Esophagus muscularis mucosa (tissue), 4 donors: ENCODE measurements at regions not wholly inside any gene's neighbourhood (a gene's known extent, or its start where the extent isn't known, plus 50 kb on each side); places are given as distances from the start of the nearest gene placed in this dataset.

Experiments used
- DNase-seq: peaks from one replicate; pipeline ENCODE4 v3.0.0-alpha.2; 2017; ENCODE audit errors: extremely low spot score
- H3K27ac ChIP-seq, 4 donors: fragments of 200-600 bp; sonication (generic); replicated peaks in 1 of 4; 1 replicate in 3 of 4; 2 replicates in 1 of 4; pipeline ENCODE4 v1.5.1; 2016 to 2019; ENCODE audit warnings: mild to moderate bottlenecking in 1 of 4
- H3K27me3 ChIP-seq, 4 donors: fragments of 200-600 bp; sonication (generic); one replicate each; pipeline versions ENCODE4 v1.5.1 to v1.6.0; 2016 to 2019
- H3K36me3 ChIP-seq, 4 donors: fragments of 200-600 bp; sonication (generic); one replicate each; pipeline ENCODE4 v1.5.1; 2016 to 2019
- H3K4me1 ChIP-seq, 4 donors: fragments of 200-600 bp; sonication (generic); one replicate each; pipeline ENCODE4 v1.5.1; 2016 to 2019
- H3K4me3 ChIP-seq, 4 donors: fragments of 200-600 bp; sonication (generic); 1 replicate in 2 of 4; 2 replicates in 2 of 4; pipeline ENCODE4 v1.5.1; 2016 to 2019; ENCODE audit warnings: mild to moderate bottlenecking in 4 of 4, moderate library complexity in 1 of 4
- H3K9me3 ChIP-seq, 4 donors: fragments of 200-600 bp; sonication (generic); 1 replicate in 3 of 4; 2 replicates in 1 of 4; pipeline ENCODE4 v1.5.1; 2016 to 2019
- EP300 ChIP-seq: sonication (generic); formaldehyde crosslinking; IDR thresholded peaks from one replicate; pipeline ENCODE4 v1.6.1; 2017; ENCODE audit warnings: antibody characterized with exemption
- POLR2A ChIP-seq: fragments of 450-650 bp; IDR thresholded peaks from one replicate; pipeline ENCODE4 v1.6.1; 2017; ENCODE audit warnings: antibody characterized with exemption, moderate library complexity, mild to moderate bottlenecking, low read depth
- POLR2AphosphoS5 ChIP-seq, 2 donors: sonication (generic); formaldehyde crosslinking; IDR thresholded peaks; one replicate each; pipeline ENCODE4 v1.6.1; 2017; ENCODE audit warnings: antibody characterized with exemption in 2 of 2
- WGBS: methylation state at CpG from one replicate; pipeline ENCODE4 v1.1.5; 2018; 5-methylcytosine and 5-hydroxymethylcytosine counted together
- intact Hi-C: fragments of 100-400 bp; cut with DNase I; formaldehyde crosslinking; loops from one replicate; pipeline ENCODE4 v1.15.1; 2023
- TF ChIP-seq, protein P1 (sequence below), 3 experiments: fragments of 200-600 bp in 2 of 3; fragments of 450-650 bp in 1 of 3; sonication (generic) in 2 of 3; IDR thresholded peaks; one replicate each; pipeline ENCODE4 v1.5.1; 2017 to 2019; ENCODE audit warnings: antibody characterized with exemption in 3 of 3, mild to moderate bottlenecking in 2 of 3, moderate library complexity in 1 of 3

DNA sequence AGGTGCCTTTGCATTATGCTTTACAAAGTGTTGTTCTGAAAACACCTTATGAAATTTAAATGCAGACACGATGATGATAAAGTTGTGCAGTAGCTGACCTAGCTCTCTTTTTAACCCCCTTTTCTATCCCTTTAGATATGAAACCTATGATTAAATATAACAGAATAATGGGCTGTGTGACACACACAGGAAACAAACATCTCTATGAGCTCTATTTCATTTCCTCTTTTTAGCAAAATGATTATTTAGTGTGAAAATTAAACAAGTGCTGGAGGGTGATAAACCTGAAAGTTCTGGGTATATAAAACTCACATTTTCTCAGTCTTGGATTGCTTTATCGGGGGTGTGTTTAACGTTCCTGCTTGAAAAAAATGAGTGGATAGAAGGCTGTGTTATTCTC is 1310.5 kb upstream of the CELF2 start:
- Histone ChIP-seq H3K27ac (no peak overlapping the region), H3K36me3 (no peaks in the 10 kb centered on the region), H3K27me3 (no peaks in the 10 kb centered on the region), H3K9me3 (peaks cover 0 to 9% (median 5%) of the 10 kb centered on the region in 4 donors), H3K4me3 (no peak overlapping the region), H3K4me1 (no peaks in the 10 kb centered on the region)
- DNase-seq, result no peak
- 71% methylated on average over 3 of the region's 3 CpGs for WGBS
- no peak for TF ChIP-seq POLR2AphosphoS5 (IDR thresholded peaks at IDR 0.05)
- TF ChIP-seq POLR2A, result no peak
- no peak for TF ChIP-seq EP300
- TF ChIP-seq, protein P1, sequence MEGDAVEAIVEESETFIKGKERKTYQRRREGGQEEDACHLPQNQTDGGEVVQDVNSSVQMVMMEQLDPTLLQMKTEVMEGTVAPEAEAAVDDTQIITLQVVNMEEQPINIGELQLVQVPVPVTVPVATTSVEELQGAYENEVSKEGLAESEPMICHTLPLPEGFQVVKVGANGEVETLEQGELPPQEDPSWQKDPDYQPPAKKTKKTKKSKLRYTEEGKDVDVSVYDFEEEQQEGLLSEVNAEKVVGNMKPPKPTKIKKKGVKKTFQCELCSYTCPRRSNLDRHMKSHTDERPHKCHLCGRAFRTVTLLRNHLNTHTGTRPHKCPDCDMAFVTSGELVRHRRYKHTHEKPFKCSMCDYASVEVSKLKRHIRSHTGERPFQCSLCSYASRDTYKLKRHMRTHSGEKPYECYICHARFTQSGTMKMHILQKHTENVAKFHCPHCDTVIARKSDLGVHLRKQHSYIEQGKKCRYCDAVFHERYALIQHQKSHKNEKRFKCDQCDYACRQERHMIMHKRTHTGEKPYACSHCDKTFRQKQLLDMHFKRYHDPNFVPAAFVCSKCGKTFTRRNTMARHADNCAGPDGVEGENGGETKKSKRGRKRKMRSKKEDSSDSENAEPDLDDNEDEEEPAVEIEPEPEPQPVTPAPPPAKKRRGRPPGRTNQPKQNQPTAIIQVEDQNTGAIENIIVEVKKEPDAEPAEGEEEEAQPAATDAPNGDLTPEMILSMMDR (IDR thresholded peaks at IDR 0.05), result no peak
- intact Hi-C loops, result no loop called here

DNA sequence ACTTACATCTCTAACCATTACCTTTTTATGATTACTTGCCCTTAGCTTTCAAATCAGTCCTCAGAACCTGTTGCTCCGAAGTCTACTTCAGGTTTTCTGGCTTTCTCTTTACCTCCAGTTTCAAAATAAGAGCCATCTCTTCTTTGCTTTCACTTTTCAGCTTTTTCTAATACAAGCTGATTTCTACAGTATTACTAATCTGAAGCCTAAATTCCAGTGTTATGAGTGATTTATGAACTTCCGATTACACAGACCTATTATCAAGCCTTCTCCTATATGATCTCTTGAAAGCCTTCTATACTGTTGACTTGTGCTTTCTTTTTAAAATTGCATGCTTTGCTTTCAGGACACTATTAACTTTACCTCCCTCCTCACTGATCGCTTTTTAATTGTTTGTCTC is 1307.8 kb upstream of the CELF2 start:
- Histone ChIP-seq H3K4me3 (no peak overlapping the region), H3K27ac (no peak overlapping the region), H3K9me3 (peaks cover 0 to 18% (median 14%) of the 10 kb centered on the region in 4 donors), H3K36me3 (no peaks in the 10 kb centered on the region), H3K27me3 (no peaks in the 10 kb centered on the region), H3K4me1 (no peaks in the 10 kb centered on the region)
- intact Hi-C loops, result no loop called here
- no peak for DNase-seq
- WGBS, result 86% methylated on average over 3 of the region's 3 CpGs
- TF ChIP-seq POLR2AphosphoS5 (IDR thresholded peaks at IDR 0.05), result no peak
- TF ChIP-seq POLR2A, result no peak
- TF ChIP-seq, protein P1 (IDR thresholded peaks at IDR 0.05), result no peak
- TF ChIP-seq EP300, result no peak

DNA sequence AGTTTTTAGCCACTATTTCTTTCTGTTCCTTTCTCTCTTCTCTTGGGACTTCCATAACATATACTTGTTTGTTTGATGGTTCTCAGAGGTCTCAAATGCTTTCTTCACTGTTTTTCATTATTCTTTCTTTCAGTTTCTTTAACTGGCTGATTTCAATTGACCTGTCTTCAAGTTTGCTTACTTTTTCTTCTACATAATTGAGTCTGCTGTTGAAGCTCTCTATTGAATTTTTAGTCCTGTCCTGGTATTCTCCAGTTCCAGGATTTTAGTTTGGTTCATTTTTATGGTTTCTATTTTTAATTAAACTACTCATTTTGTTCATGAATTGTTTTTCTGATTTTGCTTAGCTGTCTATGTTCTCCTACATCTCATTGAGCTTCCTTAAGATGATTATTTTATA is 1305.3 kb upstream of the CELF2 start:
- Histone ChIP-seq H3K36me3 (no peaks in the 10 kb centered on the region), H3K4me1 (no peaks in the 10 kb centered on the region), H3K27me3 (no peaks in the 10 kb centered on the region), H3K27ac (no peak overlapping the region), H3K9me3 (peaks cover 0 to 18% (median 14%) of the 10 kb centered on the region in 4 donors), H3K4me3 (no peak overlapping the region)
- intact Hi-C loops, result no loop called here
- TF ChIP-seq POLR2AphosphoS5 (IDR thresholded peaks at IDR 0.05) (no peak), POLR2A (no peak), EP300 (no peak)
- TF ChIP-seq, protein P1 (IDR thresholded peaks at IDR 0.05), result no peak
- no peak for DNase-seq

- Histone ChIP-seq H3K36me3 (no peaks in the 10 kb centered on the region), H3K4me3 (no peak overlapping the region), H3K9me3 (no peaks in the 10 kb centered on the region), H3K27me3 (no peaks in the 10 kb centered on the region), H3K4me1 (no peaks in the 10 kb centered on the region), H3K27ac (no peak overlapping the region)
- intact Hi-C loops, result no loop called here
- 71% methylated on average over 2 of the region's 2 CpGs for WGBS
- no peak for TF ChIP-seq POLR2AphosphoS5 (IDR thresholded peaks at IDR 0.05)
- TF ChIP-seq POLR2A, result no peak
- TF ChIP-seq, protein P1 (IDR thresholded peaks at IDR 0.05), result no peak
- no peak for TF ChIP-seq EP300
- no peak for DNase-seq
Measured at GRCh38 chr10:9719246-9719645, 1298.4 kb upstream of the CELF2 start.

- intact Hi-C loops, result no loop called here
- no peaks in the 10 kb centered on the region for H3K9me3 ChIP-seq
- TF ChIP-seq POLR2A, result no peak
- TF ChIP-seq EP300, result no peak
- TF ChIP-seq POLR2AphosphoS5 (IDR thresholded peaks at IDR 0.05), result no peak
- TF ChIP-seq, protein P1 (IDR thresholded peaks at IDR 0.05), result no peak
- H3K27ac ChIP-seq, result no peak overlapping the region
- 75% methylated on average over 1 of the region's 1 CpG for WGBS
- DNase-seq, result no peak
- H3K27me3 ChIP-seq, result no peaks in the 10 kb centered on the region
- H3K36me3 ChIP-seq, result no peaks in the 10 kb centered on the region
- H3K4me3 ChIP-seq, result no peak overlapping the region
- no peaks in the 10 kb centered on the region for H3K4me1 ChIP-seq
Measured at GRCh38 chr10:9733766-9734165, 1283.9 kb upstream of the CELF2 start.
